HS-27A (cell line): ENCODE measurements at regions not wholly inside any gene's neighbourhood (a gene's known extent, or its start where the extent isn't known, plus 50 kb on each side); places are given as distances from the start of the nearest gene placed in this dataset.

ENCODE experiments used
- DNase-seq: peaks from one replicate; pipeline ENCODE4 v3.0.0-alpha.2; 2012; ENCODE audit warnings: low read depth, missing footprints

DNA sequence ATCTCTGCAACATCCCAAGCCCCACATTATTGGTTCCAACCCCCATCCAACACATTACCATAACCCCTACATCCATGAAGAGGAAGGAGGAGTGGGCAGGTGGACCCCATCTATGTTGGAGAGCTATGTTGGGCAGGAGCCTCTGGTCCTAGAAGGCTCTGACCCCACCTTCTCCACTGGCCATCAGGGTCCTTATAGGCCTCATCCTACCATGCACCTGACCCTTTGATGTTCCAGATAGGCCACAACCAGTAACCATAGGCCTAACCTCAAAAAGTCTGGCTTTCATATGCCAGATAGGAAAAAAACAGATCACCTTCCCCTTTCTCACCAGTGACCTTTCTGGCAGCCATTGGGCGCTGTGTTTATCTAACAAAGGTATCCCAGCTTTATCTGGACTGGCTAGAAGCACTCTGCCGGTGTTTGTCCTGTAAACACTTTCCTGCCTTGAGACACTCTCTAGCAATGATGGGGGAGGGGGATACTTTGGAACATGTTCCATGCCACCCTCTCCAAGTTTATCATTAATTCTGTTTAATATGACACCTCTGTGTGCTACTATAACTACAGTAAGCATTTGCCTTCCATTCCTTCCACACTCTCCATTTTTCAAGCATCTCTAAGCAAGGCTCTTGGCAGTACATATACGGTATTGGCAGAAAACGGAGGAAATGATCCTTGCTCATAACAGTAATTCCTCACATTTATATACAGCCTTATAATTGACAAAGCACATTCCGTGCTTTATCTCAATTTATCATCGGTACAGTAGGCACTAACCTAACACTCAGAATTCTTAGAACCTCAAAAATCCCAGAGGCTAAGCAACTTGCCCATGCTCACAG is 377.1 kb downstream of the VPS13C start:
- no peak for DNase-seq

DNA sequence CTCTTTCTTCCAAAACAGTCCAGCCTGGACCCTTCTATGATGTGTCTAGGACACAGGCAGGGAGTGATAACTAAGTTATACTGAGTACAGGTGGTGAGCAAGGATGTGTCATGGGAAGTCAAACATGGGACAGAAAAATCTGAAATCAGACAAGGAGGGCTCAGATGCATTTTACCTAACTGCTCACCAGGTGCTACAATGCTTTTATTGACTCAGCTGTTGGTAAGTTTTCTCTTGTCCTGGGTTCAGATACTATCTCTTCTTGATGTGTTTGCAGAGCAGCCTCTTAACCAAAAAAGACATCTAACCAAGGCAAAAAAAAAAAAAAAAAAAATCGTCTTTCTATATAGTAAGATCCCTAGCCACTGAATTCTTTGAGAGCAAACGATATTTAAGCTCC is 378.6 kb downstream of the VPS13C start:
- no peak for DNase-seq

DNA sequence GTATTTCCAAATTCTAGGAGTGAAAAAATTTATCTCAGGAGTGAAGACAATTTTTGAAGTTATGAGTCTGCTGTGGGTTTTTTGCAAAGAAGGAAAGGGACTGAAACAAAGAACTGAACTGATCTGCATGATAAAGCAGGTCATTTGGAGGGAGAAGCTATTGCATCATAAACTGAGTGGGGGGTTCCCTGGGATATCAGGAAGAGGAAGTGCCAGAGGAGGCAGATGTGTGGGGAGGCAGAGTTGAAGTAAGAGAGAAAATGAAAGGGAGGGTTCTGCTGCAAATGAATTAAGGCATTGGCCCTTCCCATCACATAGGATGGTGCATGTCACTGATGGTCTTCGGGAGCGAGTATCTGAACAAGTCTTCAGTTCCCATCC is 379.2 kb downstream of the VPS13C start:
- DNase-seq = no peak

DNA sequence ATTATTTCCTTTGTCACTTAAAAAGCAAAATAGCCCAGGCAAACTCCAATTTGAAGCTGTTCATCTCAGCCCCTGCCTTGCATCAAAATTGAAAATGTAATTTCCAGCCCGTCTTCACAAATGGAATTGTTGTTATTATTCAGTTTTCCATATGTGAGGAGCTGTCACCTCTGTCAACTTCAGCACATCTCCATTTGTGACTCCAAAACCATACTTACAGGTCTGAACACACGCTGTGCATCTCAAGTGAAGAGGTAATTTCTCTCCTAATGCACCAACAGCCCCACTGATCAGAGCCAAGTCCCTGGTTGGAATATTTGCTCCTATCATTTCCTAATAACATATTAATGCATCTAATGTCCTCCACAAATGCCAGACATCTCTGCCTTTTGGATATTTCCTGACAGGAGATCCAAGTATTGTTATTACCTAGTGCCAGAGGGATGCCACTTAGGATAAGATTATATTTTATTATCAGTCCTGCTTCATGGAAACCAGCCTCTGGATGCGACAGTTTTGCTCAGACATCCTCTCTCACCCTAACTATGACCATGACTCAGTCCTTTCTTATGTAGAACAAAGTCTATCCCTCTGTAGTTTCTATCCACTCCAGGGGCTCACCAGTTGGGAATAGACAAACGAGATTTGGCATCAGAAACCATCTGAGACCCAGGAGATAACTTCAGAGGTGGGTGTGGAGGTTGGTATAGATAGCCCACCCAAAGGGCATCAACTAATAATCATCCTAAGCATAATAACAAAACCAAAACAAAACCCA is 379.8 kb downstream of the VPS13C start:
- DNase-seq = no peak

DNA sequence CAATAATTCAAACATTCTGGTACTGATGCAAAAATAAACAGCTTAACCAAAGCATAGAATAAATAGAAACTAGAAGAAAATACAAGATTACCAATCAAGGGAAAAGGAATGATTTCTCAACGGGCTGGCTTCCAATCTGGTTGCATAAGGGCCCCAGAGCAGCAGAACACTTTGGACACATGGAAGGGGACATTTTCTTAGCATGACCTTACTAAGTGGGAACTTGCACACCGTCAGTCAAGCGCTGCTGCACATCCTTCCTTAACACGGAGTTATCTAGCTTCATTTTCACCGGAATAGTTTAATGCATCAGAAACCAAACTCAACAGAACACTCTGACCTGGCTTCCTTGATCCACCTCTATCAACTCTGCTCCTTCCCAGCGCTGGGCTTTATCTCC is 388.5 kb downstream of the VPS13C start:
- no peak for DNase-seq

DNA sequence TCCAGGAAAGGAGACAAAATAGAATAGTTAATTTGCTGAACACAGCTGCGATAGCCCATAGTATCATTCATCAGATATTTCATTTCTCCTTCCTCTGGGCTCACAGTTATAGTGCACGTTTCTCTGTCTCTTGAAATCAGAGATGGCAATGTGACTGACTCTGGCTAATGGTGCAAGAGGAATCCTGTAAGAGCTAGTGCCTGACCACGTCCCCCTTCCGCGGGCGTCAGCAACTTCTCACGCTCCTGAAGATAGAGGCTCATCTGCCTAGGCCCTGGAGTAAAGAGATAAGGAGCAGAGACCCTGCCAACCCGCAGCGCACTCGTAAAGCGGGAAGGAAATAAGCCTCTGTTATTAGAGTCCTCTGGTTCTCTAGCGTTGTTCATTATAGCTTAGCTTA is 391.8 kb downstream of the VPS13C start:
- no peak for DNase-seq

DNA sequence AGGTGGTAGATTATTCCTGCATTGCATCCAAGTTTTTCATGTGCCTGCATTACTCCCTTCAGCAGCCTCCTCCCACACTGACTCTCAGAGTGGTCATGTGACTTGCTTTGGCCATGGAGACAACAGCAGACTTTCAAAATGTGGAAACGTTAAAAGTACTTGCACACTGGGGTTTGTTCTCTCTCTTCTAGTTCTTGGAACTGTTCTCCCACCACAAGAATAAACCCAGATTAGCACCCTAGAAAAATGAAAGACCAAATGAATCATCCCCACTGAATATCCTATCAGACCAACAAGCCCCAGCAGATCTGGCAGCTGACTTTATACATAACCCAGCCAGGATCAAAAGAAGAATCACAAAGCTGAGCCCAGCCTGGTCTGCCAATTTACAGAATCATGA is 398.5 kb downstream of the VPS13C start:
- DNase-seq = no peak

DNA sequence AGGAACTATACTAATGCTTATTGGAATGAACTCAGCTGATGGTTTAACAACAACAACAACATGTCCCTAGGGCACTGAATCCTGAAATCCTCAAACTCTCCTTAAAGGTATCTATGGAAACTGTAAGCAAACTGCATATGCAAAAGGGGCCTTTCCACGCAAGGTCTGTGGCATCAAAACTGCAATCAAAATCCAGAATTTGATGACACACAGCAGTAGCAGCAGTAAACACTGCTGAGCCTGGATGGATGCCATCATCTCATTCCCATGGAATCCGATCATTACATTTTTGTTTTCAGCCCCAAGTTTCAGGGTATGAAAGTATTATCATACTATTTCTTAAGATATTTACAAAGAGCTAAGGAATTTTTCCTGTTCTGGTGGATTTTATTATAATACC is 399.7 kb downstream of the VPS13C start:
- DNase-seq = peak; percentile 2

DNA sequence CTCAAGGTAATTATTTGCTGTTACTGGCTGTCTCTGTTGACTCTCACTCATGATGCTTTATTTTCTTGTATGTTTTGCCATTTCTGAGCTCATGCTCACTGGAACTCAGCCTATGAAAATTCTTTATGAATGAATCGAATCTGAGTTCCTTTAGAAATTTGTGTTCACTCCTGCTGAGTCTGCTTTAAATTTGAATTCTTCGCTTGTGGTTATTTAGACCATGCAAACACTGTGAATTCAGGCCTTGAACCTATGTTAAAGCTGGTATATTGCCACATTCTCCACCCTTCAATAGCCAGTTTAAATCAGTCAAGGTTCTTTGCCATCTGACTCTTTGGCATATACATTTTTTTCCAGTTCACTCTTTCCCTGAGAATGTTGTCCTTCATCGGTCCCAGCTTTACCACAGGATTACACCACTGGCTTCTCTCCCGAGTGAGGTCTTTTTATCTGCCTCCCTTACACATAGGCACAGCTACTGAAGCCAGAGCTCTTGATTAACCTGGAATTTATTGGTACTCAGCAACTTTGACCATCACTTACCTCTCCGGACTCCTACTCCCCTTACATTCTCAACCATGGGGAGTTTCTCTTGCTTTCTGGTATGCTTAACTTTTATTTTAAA is 400.6 kb downstream of the VPS13C start:
- no peak for DNase-seq

DNA sequence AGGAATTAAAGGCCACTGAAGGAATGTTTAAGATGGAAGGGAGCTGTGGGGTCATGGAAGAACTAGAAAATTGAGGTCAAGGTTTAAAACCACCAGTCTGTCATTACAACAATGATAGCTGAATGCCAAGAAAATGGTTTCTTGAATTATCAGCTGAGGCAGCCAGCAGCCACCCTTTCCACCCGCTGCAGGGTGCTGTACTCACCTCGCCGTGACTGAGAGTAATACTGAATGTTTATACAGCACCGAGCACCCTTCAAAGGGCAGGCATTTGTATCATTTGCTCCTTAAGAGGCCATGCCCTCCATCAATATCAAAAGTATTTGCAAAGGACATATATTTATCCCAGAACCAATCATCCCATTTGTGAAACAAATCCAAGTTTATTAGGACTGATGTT is 402.8 kb downstream of the VPS13C start:
- no peak for DNase-seq

DNA sequence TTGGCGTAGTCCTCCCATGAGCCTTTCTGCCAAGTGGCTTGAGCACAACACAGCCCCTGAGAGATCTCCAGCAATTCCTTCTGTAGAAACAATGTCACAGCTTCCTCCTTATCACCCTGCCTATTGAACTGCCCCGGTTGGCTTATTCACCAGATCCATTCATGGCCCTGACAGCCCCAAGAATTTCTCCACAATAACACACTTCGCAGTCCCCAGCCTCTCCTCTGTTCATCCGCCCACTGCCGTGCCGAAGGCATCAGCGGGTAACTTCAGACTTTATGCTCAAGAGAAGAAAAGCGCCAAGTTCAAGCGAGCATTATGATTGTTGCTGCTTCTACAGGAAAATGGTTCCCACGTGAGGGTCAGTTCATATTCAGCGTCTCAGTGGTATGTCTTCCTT is 403.9 kb downstream of the VPS13C start:
- DNase-seq = no peak

DNA sequence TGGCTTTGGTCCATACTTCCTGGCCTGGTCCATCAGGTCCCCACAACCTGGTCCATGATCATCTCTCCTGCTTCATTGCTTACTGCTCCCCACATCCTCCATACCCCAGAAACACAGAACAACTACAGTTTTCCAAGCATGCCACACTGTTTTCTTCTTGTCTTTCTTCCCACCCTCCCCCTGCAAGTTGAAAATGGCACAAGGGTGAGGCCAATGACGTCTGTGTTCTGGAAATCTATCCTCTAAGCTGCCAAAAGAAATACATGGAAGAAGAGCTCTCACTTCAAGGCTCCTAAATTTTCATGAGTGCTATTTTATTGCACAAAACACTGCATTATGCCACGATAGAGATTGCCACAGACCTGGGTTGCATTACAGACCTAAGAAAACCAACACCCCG is 404.4 kb downstream of the VPS13C start:
- no peak for DNase-seq

DNA sequence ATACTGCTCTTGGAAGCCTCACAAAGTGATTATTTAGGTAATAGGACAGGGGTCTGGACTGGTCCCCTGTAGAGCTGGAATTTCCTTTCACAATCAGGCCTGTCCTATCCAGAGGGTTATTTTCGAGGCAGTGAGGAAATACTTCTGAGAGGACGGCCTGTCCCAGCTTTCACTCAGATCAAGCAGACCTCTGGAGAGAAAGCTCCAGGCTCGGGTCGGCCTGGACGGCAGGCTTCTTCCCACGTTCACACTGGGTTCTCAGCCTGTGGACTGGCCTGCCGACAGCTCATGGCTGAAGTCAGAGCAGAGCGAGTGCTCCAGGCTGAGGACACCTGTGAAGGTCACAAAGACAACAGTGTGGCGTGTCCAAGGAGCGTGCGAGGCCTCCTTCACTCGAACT is 405.3 kb downstream of the VPS13C start:
- no peak for DNase-seq

DNA sequence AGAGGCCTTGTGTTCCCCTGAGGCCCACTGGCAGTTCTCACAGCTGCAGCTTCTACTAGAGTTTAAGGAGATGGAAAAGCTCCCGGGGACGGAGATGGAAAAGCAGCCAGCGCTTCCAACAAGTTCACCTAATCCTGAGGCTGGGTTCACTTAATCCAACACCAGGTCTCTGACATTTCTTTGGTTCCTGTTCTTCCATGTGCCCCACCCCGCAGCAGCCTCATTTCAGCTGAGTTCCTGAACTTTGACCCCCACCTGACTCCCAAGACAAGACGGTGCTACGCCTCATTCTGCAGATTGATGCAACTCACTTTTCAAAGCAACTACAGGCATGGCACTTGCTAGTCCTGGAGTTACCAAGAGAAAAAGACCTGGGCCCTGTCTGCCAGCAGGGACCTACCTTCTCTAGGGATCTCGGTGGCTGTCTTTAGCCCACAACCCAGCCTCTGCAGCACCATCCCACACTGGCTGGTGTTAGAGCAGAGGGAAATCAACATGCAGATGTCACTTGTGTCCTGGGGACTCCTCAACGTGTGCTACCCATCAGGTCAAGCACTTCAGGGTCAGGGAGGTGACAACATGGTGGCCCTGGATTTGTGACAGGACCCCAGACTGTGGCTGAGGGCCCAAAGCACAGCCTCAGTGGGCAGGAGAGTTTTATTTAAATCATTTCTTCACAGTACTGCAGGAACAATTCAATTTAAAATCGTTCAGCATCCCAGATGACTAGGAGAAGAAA is 406.1 kb downstream of the VPS13C start:
- no peak for DNase-seq

DNA sequence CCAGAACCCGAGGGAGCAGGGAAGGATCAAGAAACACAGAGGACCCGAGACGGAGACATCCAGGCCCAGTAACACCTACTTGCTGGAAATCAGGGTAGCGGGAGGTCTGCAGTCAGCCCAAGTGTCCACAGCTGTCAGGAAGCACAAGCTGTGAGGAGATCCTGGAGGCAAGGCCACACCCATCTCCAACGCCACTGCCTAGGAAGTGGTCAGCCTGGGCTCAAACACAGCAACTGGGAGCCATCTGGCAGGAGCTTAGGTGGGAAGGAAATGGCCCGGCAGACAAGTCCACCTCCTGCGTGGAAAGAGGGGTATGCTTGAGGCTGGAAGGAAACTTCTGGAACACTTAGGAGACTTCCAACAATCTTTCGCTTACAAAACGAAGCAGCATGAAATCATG is 407.1 kb downstream of the VPS13C start:
- DNase-seq = no peak

DNA sequence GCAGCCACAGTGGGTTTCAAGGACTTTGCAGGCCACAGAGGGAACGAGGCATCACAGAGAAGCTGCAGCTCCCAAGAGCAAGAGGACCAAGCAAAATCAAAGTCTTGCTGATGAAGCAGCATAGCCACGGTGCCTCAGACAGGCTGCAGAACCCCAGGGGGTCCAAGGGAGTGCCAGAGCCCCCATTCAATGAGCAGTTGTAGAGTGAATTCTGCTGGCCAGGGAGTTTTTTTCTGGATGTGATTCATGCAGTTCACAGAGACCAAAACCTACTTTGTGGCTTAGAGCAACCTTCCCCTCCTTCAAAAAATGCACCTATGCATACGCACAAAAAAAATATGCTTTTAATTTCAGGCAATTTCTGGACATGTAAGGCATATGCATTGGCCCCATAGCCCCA is 409.0 kb downstream of the VPS13C start:
- DNase-seq = no peak

DNA sequence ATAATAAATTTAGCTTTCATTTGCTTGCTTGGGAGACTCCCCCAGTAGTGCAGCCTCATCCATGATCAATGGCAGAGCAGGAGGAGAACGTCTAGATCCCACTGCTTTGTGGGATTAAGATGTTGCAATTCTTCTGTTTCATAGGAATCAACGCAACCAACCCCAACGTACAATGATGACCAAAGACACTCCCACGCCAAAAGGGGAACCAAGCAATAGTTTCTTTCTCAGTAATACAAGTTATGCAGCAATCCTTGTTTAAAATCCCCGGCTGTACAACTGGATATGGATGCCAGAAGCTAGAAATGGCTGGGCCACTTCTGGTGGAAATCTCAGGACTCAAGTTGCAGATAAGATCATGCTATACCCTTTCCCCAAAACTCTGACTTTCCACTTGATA is 411.2 kb downstream of the VPS13C start:
- no peak for DNase-seq

DNA sequence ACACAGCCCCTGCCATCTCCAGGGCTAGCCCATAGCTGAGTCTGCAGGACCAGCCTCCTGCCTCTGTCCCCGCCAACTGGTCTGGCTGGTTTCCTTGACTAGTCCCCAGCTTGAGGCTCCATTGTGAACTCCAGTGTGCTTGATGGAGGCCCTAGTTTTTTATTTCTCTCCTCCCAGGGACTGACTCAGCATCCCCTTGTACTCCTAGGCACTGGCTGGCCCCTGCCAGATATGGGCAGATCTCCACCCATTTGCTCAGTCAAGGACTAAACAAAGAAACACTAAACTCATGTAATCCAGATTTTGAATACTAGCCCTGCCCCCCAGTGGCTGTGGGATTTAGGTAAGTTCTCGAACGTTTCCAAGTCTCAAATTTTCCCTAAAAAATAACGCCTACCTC is 415.4 kb upstream of the RORA start:
- no peak for DNase-seq

DNA sequence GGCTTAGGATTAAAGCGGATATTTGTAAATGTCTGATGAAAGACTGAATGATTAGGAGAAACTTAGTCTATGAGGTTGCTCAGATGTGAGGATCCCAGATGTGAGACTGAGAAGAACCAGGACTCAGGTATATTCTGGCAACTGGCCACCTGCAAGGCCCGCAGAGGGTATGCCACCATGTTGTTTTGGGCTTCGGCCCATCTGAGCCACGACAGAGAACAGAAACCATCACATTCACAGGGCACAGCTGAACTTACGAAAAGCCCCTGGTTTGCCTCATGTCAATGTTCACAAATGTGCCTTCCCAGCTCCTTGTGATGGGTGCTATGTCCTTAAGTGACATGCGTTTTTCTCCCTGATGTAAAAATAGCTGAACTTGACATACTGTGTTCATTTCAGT is 412.5 kb upstream of the RORA start:
- no peak for DNase-seq

DNA sequence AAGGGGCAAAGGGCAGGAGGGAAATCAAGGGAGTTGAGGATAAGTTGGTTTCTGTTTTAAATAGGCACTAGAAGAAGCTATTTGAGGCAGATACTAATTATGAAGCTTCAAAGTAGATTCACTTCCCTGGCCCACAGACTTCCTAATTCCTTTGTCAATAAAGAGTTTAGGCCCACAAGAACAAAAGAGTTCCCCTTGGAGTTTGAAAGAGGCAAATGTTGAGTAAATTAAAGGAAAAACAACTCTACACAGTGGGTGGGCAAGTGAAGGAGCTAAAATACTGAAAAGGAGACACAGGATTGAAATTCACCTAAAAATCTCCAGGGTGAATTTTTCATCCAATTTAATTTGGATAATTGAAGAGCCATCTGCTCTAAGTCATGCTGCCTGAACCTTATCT is 411.7 kb upstream of the RORA start:
- no peak for DNase-seq

DNA sequence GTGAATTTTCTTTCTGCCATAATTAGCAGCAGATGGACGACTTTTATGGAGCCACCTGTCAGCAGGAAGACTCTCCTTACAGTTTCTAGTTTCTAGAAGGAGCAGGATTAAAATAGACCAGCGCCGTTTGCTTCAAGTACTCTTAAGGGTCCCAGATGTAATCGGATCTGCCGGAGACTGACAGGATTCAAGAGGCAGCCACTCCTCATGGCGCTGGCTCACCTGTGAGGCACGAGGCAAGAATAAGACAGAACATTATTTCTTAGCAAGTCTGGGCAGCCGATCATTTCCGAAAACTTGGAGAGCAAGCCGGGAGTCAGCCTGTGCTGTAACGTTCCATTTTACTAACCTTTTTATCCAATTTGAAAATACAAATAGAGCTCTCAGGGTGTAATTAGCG is 410.4 kb upstream of the RORA start:
- no peak for DNase-seq

DNA sequence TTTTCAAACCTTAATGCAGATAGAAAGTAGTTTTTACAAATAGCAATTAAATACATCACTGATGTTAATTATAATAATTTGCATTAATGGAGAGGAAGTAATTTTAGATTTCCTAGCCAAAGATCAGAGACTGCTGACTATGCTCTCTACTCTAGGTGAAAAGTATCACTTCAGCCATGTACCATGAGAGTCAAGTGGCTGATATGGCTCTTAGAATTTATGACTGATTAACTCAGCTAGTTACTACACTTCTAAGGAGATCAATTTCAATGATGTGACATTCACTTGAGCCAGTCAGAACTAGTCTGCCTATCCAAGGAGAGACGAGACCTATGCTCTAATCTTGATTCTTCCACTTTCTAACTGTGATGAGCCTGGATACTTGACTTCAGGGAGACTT is 405.7 kb upstream of the RORA start:
- DNase-seq = no peak

DNA sequence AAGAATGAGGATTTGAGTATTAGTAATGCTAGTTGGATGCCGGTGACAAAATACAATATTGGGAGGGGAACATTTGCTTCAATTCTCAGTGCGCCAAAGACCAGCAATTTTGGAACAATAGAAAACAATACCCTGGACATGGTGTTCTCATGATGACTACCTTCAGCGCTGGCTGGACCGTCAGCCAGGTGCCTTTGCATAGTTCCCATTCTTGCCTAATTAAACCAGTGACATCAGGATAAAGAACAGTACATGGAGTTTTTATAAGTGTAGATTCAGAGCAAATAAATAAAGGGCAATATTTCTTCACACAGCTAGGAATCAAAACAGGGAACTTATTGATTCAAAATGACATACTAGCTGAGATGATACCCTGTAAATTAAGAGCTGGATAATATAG is 404.8 kb upstream of the RORA start:
- DNase-seq = no peak
